DND-41 (cell line): ENCODE measurements at regions not wholly inside any gene's neighbourhood (a gene's known extent, or its start where the extent isn't known, plus 50 kb on each side); places are given as distances from the start of the nearest gene placed in this dataset.

Experiments used
- ATAC-seq: fragments of 200-7000 bp; cut with Tn5 transposase; 3 replicates; pipeline ENCODE4 v1.9.1; 2021; ENCODE audit warnings: low read depth; ENCODE audit not compliant: insufficient read depth
- DNase-seq: peaks from one replicate; pipeline ENCODE4 v3.0.0-alpha.2; 2020
- H2AFZ ChIP-seq: 2 replicates; pipeline ENCODE4 v1.6.0; 2012; ENCODE audit warnings: low read depth, low read length
- H3K27ac ChIP-seq: 2 replicates; pipeline ENCODE4 v1.5.1; 2012; ENCODE audit warnings: low read length, inconsistent platforms
- H3K27me3 ChIP-seq: fragments of 200-600 bp; sonication (generic); 2 replicates; pipeline ENCODE4 v1.6.0; 2012; ENCODE audit warnings: low read length, mild to moderate bottlenecking, inconsistent platforms; ENCODE audit not compliant: insufficient read depth, poor library complexity
- H3K36me3 ChIP-seq: 2 replicates; pipeline ENCODE4 v1.5.1; 2012; ENCODE audit warnings: low read length, inconsistent platforms; ENCODE audit not compliant: insufficient read depth
- H3K4me1 ChIP-seq: 2 replicates; pipeline ENCODE4 v1.5.1; 2012; ENCODE audit warnings: mild to moderate bottlenecking, low read length; ENCODE audit not compliant: insufficient read depth
- H3K4me2 ChIP-seq: 2 replicates; pipeline ENCODE4 v1.6.0; 2012; ENCODE audit warnings: mild to moderate bottlenecking, moderate library complexity, low read length, inconsistent platforms; ENCODE audit not compliant: insufficient read depth
- H3K4me3 ChIP-seq, 2 experiments: fragments of 200-600 bp in 1 of 2; shearing (Covaris generic) in 1 of 2; 2 replicates each; pipeline ENCODE4 v1.5.1; 2012 to 2016; ENCODE audit warnings: inconsistent platforms in 2 of 2, low read length in 2 of 2, mild to moderate bottlenecking in 2 of 2, low read depth in 1 of 2, moderate library complexity in 1 of 2
- H3K79me2 ChIP-seq: 2 replicates; pipeline ENCODE4 v1.6.0; 2012; ENCODE audit warnings: low read length, inconsistent platforms; ENCODE audit not compliant: insufficient read depth
- H3K9ac ChIP-seq: 2 replicates; pipeline ENCODE4 v1.6.0; 2012; ENCODE audit warnings: low read depth, mild to moderate bottlenecking, inconsistent platforms, low read length, moderate library complexity
- H3K9me3 ChIP-seq: 2 replicates; pipeline ENCODE4 v1.5.1; 2012; ENCODE audit warnings: low read length, moderate library complexity, mild to moderate bottlenecking, inconsistent platforms; ENCODE audit not compliant: insufficient read depth, severe bottlenecking
- H4K20me1 ChIP-seq: 2 replicates; pipeline ENCODE4 v1.6.0; 2012; ENCODE audit warnings: low read length; ENCODE audit not compliant: insufficient read depth
- CTCF ChIP-seq: IDR thresholded peaks from 2 replicates; pipeline ENCODE4 v1.5.1; 2012; ENCODE audit warnings: borderline replicate concordance, low read length, moderate library complexity, mild to moderate bottlenecking; ENCODE audit not compliant: poor library complexity, severe bottlenecking; ENCODE audit errors: extremely low read depth
- EZH2 ChIP-seq: IDR thresholded peaks from 3 replicates; pipeline ENCODE4 v1.6.1; 2012; ENCODE audit warnings: borderline replicate concordance, low read depth, mild to moderate bottlenecking, moderate library complexity, low read length, inconsistent platforms; ENCODE audit not compliant: severe bottlenecking

- H3K27me3 ChIP-seq, result no peaks in the 10 kb centered on the region
- no peak overlapping the region for H3K4me3 ChIP-seq
- TF ChIP-seq CTCF (no peak), EZH2 (no peak)
- DNase-seq, result no peak
- no peak for ATAC-seq
- H3K9me3 ChIP-seq, result no peaks in the 10 kb centered on the region
- no peaks in the 10 kb centered on the region for H4K20me1 ChIP-seq
- H3K27ac ChIP-seq, result no peak overlapping the region
- H3K4me1 ChIP-seq, result no peaks in the 10 kb centered on the region
- no peak overlapping the region for H2AFZ ChIP-seq
- H3K9ac ChIP-seq, result no peak overlapping the region
- no peaks in the 10 kb centered on the region for H3K36me3 ChIP-seq
- no peaks in the 10 kb centered on the region for H3K79me2 ChIP-seq
- H3K4me2 ChIP-seq, result no peak overlapping the region
Measured at GRCh38 chr22:49372530-49373288, 455.0 kb downstream of the BRD1 start.

- no peak overlapping the region for H3K9ac ChIP-seq
Measured at GRCh38 chr22:49372111-49372529, 455.6 kb downstream of the BRD1 start.

GRCh38 chr22:49371325-49372110 lies 456.2 kb downstream of the BRD1 start:
- no peaks in the 10 kb centered on the region for H3K79me2 ChIP-seq
- no peaks in the 10 kb centered on the region for H4K20me1 ChIP-seq
- H3K36me3 ChIP-seq, result no peaks in the 10 kb centered on the region
- no peak for ATAC-seq
- H3K9me3 ChIP-seq, result no peaks in the 10 kb centered on the region
- no peak overlapping the region for H3K27ac ChIP-seq
- no peaks in the 10 kb centered on the region for H3K27me3 ChIP-seq
- no peak for TF ChIP-seq EZH2
- no peak for TF ChIP-seq CTCF
- no peak for DNase-seq
- no peaks in the 10 kb centered on the region for H3K4me1 ChIP-seq
- no peak overlapping the region for H3K4me2 ChIP-seq
- no peak overlapping the region for H3K4me3 ChIP-seq
- H2AFZ ChIP-seq, result no peak overlapping the region
- no peak overlapping the region for H3K9ac ChIP-seq

More at GRCh38 chr22:49372111-49372529, 455.6 kb downstream of the BRD1 start:
- Histone ChIP-seq H3K27me3 (no peaks in the 10 kb centered on the region), H3K36me3 (no peaks in the 10 kb centered on the region), H4K20me1 (no peaks in the 10 kb centered on the region), H3K4me3 (no peak overlapping the region), H3K27ac (no peak overlapping the region), H3K4me2 (no peak overlapping the region), H2AFZ (no peak overlapping the region), H3K4me1 (no peaks in the 10 kb centered on the region), H3K79me2 (no peaks in the 10 kb centered on the region), H3K9me3 (no peaks in the 10 kb centered on the region)
- ATAC-seq (no peak), DNase-seq (no peak)
- TF ChIP-seq EZH2 (no peak), CTCF (no peak)
